Parathyroid adenoma (tissue), 2 donors: ENCODE measurements at regions not wholly inside any gene's neighbourhood (a gene's known extent, or its start where the extent isn't known, plus 50 kb on each side); places are given as distances from the start of the nearest gene placed in this dataset.

Experiments used
- H2AFZ ChIP-seq: fragments of 300-600 bp; sonication (generic); one replicate; pipeline ENCODE4 v1.7.0; 2017; ENCODE audit warnings: antibody characterized with exemption, mild to moderate bottlenecking
- H3K27ac ChIP-seq: fragments of 300-600 bp; sonication (generic); one replicate; pipeline ENCODE4 v1.7.0; 2017
- H3K27me3 ChIP-seq: fragments of 300-600 bp; sonication (generic); one replicate; pipeline ENCODE4 v1.7.0; 2017; ENCODE audit warnings: low read length; ENCODE audit not compliant: control insufficient read depth, insufficient read depth
- H3K36me3 ChIP-seq: fragments of 300-600 bp; sonication (generic); one replicate; pipeline ENCODE4 v1.7.0; 2017; ENCODE audit warnings: low read length; ENCODE audit not compliant: control insufficient read depth, insufficient read depth
- H3K4me1 ChIP-seq: fragments of 300-600 bp; sonication (generic); one replicate; pipeline ENCODE4 v1.7.0; 2017; ENCODE audit warnings: control low read depth
- H3K4me2 ChIP-seq: fragments of 300-600 bp; sonication (generic); one replicate; pipeline ENCODE4 v1.7.0; 2017; ENCODE audit warnings: low read length
- H3K4me3 ChIP-seq: fragments of 300-600 bp; sonication (generic); one replicate; pipeline ENCODE4 v1.7.0; 2017; ENCODE audit warnings: low read depth, low read length
- H3K79me2 ChIP-seq: fragments of 300-600 bp; sonication (generic); one replicate; pipeline ENCODE4 v1.7.0; 2017; ENCODE audit warnings: control low read depth
- H3K9ac ChIP-seq: fragments of 300-600 bp; sonication (generic); one replicate; pipeline ENCODE4 v1.7.0; 2017; ENCODE audit warnings: mild to moderate bottlenecking
- H3K9me3 ChIP-seq: fragments of 300-600 bp; sonication (generic); one replicate; pipeline ENCODE4 v1.7.0; 2017; ENCODE audit warnings: low read length; ENCODE audit not compliant: control insufficient read depth
- CTCF ChIP-seq: fragments of 300-600 bp; sonication (generic); IDR thresholded peaks from one replicate; pipeline ENCODE4 v1.7.0; 2017; ENCODE audit warnings: antibody characterized with exemption, mild to moderate bottlenecking
- donor health status: primary hyperparathyroidism.

- peak overlapping the region; percentile 78 for H3K27ac ChIP-seq
- no peaks in the 10 kb centered on the region for H3K9me3 ChIP-seq
- no peaks in the 10 kb centered on the region for H3K27me3 ChIP-seq
- H3K79me2 ChIP-seq, result peaks cover 8% of the 10 kb centered on the region
- no peaks in the 10 kb centered on the region for H3K36me3 ChIP-seq
- no peak for TF ChIP-seq CTCF
- peak overlapping the region; percentile 7 for H3K9ac ChIP-seq
- peak overlapping the region; percentile 77 for H3K4me3 ChIP-seq
- H3K4me1 ChIP-seq, result peaks cover 8% of the 10 kb centered on the region
- peak overlapping the region; percentile 91 for H2AFZ ChIP-seq
- peak overlapping the region; percentile 88 for H3K4me2 ChIP-seq
These were observed 79.1 kb downstream of the NDUFS5 start for GRCh38 chr1:39105061-39105840.

GRCh38 chr1:39105841-39106765 is 80.0 kb downstream of the NDUFS5 start:
- Histone ChIP-seq H3K9ac (no peak overlapping the region), H3K4me1 (peaks cover 12% of the 10 kb centered on the region), H3K9me3 (no peaks in the 10 kb centered on the region), H3K4me2 (peak overlapping the region; percentile 88), H3K27ac (peak overlapping the region; percentile 78), H3K79me2 (peaks cover 12% of the 10 kb centered on the region), H3K27me3 (no peaks in the 10 kb centered on the region), H3K4me3 (peak overlapping the region; percentile 77), H3K36me3 (no peaks in the 10 kb centered on the region), H2AFZ (peak overlapping the region; percentile 64)
- TF ChIP-seq CTCF, result no peak

- H3K9me3 ChIP-seq, result no peaks in the 10 kb centered on the region
- H3K9ac ChIP-seq, result no peak overlapping the region
- no peaks in the 10 kb centered on the region for H3K27me3 ChIP-seq
- H3K27ac ChIP-seq, result peak overlapping the region; percentile 78
- H3K4me2 ChIP-seq, result peak overlapping the region; percentile 88
- no peak overlapping the region for H2AFZ ChIP-seq
- no peaks in the 10 kb centered on the region for H3K36me3 ChIP-seq
- no peak for TF ChIP-seq CTCF
- H3K79me2 ChIP-seq, result peaks cover 14% of the 10 kb centered on the region
- peak overlapping the region; percentile 77 for H3K4me3 ChIP-seq
- peaks cover 12% of the 10 kb centered on the region for H3K4me1 ChIP-seq
These were observed 80.7 kb downstream of the NDUFS5 start for GRCh38 chr1:39106801-39107327.

GRCh38 chr1:39107341-39108290 is 81.5 kb downstream of the NDUFS5 start:
- no peak for TF ChIP-seq CTCF
- Histone ChIP-seq H3K9me3 (no peaks in the 10 kb centered on the region), H3K27ac (peak overlapping the region; percentile 78), H3K4me2 (peak overlapping the region; percentile 88), H3K79me2 (peaks cover 17% of the 10 kb centered on the region), H2AFZ (no peak overlapping the region), H3K4me3 (no peak overlapping the region), H3K27me3 (no peaks in the 10 kb centered on the region), H3K4me1 (peaks cover 12% of the 10 kb centered on the region), H3K36me3 (no peaks in the 10 kb centered on the region), H3K9ac (no peak overlapping the region)
